ENCODE measurements at regions not wholly inside any gene's neighbourhood (a gene's known extent, or its start where the extent isn't known, plus 50 kb on each side); places are given as distances from the start of the nearest gene placed in this dataset.

- DNase-seq (ENCODE audit: low spot score): no peak
- no peak for TF ChIP-seq CTCF (IDR thresholded peaks at IDR 0.05; ENCODE audit: extremely low read depth, missing control alignments)
These were observed 431.5 kb upstream of the CNTN6 start for GRCh38 chr3:661356-661755.

- no peak for DNase-seq (ENCODE audit: low spot score)
- no peak for TF ChIP-seq CTCF (IDR thresholded peaks at IDR 0.05; ENCODE audit: extremely low read depth, missing control alignments)
These were observed 418.7 kb upstream of the CNTN6 start for GRCh38 chr3:674116-674515.

DNA sequence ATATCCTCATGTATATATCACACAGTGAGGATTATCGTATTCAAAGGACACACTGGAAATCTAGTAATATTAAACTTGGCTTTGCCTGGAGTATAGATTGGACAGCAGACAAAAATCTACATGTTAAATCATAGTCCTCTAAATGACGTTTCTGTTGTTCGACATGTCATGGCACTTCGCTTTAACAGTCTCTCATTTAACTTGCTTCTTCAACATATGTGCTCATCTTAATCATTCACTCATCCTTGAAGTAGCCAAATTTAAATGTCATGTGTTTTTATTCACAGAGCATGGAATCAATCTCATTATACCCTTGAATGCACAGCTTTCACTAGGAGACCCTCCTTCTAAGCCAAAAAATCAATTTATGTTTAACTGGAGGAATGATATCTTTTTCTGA lies 417.0 kb upstream of the CNTN6 start:
- no peak for DNase-seq (ENCODE audit: low spot score)
- no peak for TF ChIP-seq CTCF (IDR thresholded peaks at IDR 0.05; ENCODE audit: extremely low read depth, missing control alignments)

GRCh38 chr3:683770-684169 lies 409.1 kb upstream of the CNTN6 start:
- DNase-seq (ENCODE audit: low spot score): no peak
- no peak for TF ChIP-seq CTCF (IDR thresholded peaks at IDR 0.05; ENCODE audit: extremely low read depth, missing control alignments)

GRCh38 chr3:690770-691169 lies 402.1 kb upstream of the CNTN6 start:
- no peak for DNase-seq (ENCODE audit: low spot score)
- no peak for TF ChIP-seq CTCF (IDR thresholded peaks at IDR 0.05; ENCODE audit: extremely low read depth, missing control alignments)

DNA sequence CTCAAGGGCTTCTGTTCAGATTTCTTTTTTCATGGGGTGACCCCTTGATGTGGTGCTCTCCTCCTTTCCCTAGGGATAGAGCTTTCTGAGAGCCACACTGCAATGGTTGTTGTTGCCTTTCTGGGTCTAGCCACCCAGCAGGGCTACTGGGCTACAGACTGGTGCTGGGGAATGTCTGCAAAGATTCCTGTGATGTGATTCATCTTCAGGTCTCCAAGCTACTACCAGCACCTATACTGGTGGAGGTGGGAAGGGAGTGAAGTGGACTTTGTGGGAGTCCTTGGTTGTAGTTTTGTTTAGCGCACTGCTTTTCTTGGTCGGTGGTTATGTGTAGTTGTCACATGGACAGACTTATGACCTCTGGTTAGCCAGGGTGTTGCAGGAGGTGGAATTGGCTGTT lies 392.3 kb upstream of the CNTN6 start:
- TF ChIP-seq CTCF (IDR thresholded peaks at IDR 0.05; ENCODE audit: extremely low read depth, missing control alignments): no peak

GRCh38 chr3:707041-707440 lies 385.8 kb upstream of the CNTN6 start:
- no peak for TF ChIP-seq CTCF (IDR thresholded peaks at IDR 0.05; ENCODE audit: extremely low read depth, missing control alignments)
- no peak for DNase-seq (ENCODE audit: low spot score)

More for the DNA sequence above, 392.3 kb upstream of the CNTN6 start:
- no peak for DNase-seq (ENCODE audit: low spot score)

All from GM20000 (cell line).